Activated naive CD4-positive, alpha-beta T cell treated with anti-CD3 and anti-CD28 coated beads, Interleukin-2, amount 50 U/mL, for 24 hours (primary cell): ENCODE measurements at regions not wholly inside any gene's neighbourhood (a gene's known extent, or its start where the extent isn't known, plus 50 kb on each side); places are given as distances from the start of the nearest gene placed in this dataset.
"Not testable (repeated sequence)": the region's sequence is repeated elsewhere in the genome, so short reads cannot be mapped to it uniquely, and the experiment has no call there.

ENCODE experiments used
- H3K27ac Mint-ChIP-seq: one replicate; pipeline ENCODE4 v1.8.0; 2021; ENCODE audit warnings: mild to moderate bottlenecking, mixed read lengths
- H3K27me3 Mint-ChIP-seq: one replicate; pipeline ENCODE4 v1.8.0; 2021; ENCODE audit warnings: mixed read lengths
- H3K36me3 Mint-ChIP-seq: one replicate; pipeline ENCODE4 v1.8.0; 2021; ENCODE audit warnings: mixed read lengths
- H3K4me1 Mint-ChIP-seq: one replicate; pipeline ENCODE4 v1.8.0; 2021; ENCODE audit warnings: mixed read lengths
- H3K4me3 Mint-ChIP-seq: one replicate; pipeline ENCODE4 v1.8.0; 2021; ENCODE audit warnings: mild to moderate bottlenecking, mixed read lengths
- H3K9me3 Mint-ChIP-seq: one replicate; pipeline ENCODE4 v1.8.0; 2021; ENCODE audit warnings: mixed read lengths

DNA sequence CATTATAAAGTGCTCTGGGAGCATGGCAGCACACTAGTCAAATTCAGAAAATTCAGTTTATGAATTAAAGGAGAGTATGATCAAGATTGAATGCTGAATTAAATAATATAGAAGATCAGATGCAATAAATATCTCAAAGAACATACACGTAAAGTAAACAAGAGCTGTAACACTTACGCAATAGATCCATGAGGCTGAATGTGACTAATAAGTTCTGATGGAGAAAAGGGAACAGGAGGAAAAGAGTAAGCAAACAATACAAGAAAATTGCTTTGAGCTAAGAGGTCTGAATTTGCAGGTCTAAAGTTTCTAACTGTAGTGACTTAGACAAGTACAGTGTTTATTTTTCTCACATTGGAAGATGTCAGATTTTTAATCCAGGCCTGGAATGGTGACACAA is 646.7 kb upstream of the ZNF804A start:
- no peaks in the 10 kb centered on the region for H3K4me1 Mint-ChIP-seq
- H3K9me3 Mint-ChIP-seq, result peaks cover 16% of the 10 kb centered on the region
- no peak overlapping the region for H3K4me3 Mint-ChIP-seq
- no peak overlapping the region for H3K27ac Mint-ChIP-seq
- no peaks in the 10 kb centered on the region for H3K27me3 Mint-ChIP-seq
- no peaks in the 10 kb centered on the region for H3K36me3 Mint-ChIP-seq

DNA sequence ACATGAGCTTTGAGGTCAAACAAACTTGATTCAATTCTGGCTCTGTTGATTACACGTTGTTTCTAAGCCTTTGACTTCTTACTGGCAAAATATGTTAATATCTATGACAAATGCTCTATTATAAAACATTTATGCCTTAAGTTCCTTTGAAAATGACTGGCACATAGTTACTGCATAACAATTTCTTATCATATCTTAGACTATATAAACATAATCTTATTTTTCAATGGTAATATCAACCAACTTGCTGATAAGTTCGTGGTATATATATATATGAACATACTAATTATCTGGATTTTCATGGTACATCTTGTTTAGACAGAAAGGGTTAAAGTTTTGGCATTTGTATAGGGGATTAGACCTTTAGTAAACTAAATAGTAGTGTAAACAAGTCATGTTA is 645.6 kb upstream of the ZNF804A start:
- Mint-ChIP-seq H3K27me3 (no peaks in the 10 kb centered on the region), H3K27ac (no peak overlapping the region), H3K9me3 (peaks cover 16% of the 10 kb centered on the region), H3K36me3 (no peaks in the 10 kb centered on the region), H3K4me3 (no peak overlapping the region), H3K4me1 (no peaks in the 10 kb centered on the region)

DNA sequence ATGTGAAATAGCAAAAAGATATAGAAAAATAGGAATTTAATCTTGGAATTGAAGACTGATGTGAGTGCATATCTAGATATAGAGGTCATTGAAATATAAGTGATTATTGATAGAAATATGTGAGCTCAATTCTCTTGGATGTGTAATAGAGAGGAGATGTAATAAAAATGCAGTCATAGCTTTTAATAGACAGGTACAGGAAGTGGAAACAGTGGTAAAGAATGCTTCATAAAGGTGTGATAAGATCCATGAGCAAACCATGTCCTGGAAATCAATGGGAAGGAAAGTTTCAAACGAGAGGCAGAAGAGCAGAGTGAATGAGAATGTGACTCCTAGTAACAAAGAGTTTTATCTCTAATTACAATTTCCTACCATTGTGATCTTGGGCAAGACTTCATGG is 634.7 kb upstream of the ZNF804A start:
- Mint-ChIP-seq H3K4me1 (no peaks in the 10 kb centered on the region), H3K9me3 (no peaks in the 10 kb centered on the region), H3K27ac (no peak overlapping the region), H3K27me3 (no peaks in the 10 kb centered on the region), H3K36me3 (no peaks in the 10 kb centered on the region), H3K4me3 (no peak overlapping the region)

DNA sequence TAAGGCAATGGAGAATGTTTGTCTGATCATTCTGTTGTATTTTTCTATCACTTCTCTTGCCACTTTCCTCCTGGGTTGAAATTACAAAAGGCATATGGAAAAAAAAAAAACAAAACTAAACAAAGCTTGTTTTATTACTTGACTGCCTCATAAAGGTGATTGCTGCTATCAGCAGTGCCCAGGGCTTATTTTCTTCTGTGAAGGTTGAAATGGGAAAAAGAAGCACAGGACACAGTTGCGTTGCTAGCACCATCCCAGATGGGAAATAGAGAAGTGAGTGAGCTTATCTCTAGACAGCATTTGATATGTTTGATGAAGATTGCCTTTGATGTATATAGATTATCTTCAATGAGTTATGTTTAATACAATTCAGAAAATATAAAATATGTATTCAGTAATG is 633.8 kb upstream of the ZNF804A start:
- H3K27ac Mint-ChIP-seq, result no peak overlapping the region
- no peaks in the 10 kb centered on the region for H3K36me3 Mint-ChIP-seq
- no peaks in the 10 kb centered on the region for H3K27me3 Mint-ChIP-seq
- no peak overlapping the region for H3K4me3 Mint-ChIP-seq
- no peaks in the 10 kb centered on the region for H3K9me3 Mint-ChIP-seq
- H3K4me1 Mint-ChIP-seq, result no peaks in the 10 kb centered on the region

DNA sequence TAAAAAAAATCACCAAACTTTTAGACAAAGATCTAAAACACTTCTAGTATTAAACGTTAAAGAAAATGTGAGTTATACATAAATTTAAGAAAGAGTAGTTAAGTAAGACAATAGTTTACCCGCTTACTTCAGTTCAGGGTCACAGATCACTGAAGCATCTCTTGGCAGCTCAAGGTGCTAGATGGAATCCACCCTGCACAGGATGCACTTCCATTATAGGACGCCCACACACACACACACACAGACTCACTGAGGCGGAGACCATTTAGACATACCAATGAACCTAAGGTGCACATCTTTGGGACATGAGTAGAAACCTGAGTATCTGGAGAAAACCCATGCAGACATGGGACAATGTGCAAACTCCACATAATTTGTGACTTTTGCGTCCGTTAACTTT is 630.6 kb upstream of the ZNF804A start:
- Mint-ChIP-seq H3K9me3 (no peaks in the 10 kb centered on the region), H3K36me3 (no peaks in the 10 kb centered on the region), H3K4me3 (no peak overlapping the region), H3K4me1 (no peaks in the 10 kb centered on the region), H3K27ac (no peak overlapping the region), H3K27me3 (no peaks in the 10 kb centered on the region)

DNA sequence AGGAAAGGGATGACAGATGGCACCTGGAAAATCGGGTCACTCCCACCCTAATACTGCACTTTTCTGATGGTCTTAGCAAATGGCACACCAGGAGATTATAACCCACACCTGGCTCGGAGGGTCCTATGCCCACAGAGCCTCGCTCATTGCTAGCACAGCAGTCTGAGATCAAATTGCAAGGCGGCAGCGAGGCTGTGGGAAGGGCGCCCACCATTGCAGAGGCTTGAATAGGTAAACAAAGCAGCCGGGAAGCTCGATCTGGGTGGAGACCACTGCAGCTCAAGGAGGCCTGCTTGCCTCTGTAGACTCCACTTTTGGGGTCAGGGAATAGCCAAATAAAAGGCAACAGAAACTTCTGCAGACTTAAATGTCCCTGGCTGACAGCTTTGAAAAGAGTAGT is 622.7 kb upstream of the ZNF804A start:
- not testable (repeated sequence) for H3K4me3 Mint-ChIP-seq, H3K4me1 Mint-ChIP-seq, H3K27me3 Mint-ChIP-seq, H3K27ac Mint-ChIP-seq, H3K36me3 Mint-ChIP-seq, H3K9me3 Mint-ChIP-seq

DNA sequence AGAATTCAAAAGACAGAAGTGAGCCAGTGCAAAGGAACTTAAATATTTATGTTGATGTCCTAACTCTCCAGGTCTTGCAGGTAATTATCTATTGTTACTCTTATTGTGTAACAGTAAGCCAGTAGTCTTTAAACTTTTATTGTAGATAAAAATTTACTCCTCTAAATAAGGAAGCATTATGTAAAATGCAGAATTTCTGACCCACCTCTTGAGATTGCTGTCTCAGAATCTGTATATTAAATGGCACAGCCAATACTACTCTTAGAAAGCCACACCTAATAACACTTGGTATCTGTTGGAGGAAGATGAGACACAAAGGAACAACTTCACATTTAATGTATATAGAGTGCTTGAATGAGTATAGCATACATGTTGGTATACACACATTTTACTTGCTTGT is 613.5 kb upstream of the ZNF804A start:
- H3K4me3 Mint-ChIP-seq, result no peak overlapping the region
- no peaks in the 10 kb centered on the region for H3K4me1 Mint-ChIP-seq
- H3K9me3 Mint-ChIP-seq, result peaks cover 13% of the 10 kb centered on the region
- no peaks in the 10 kb centered on the region for H3K36me3 Mint-ChIP-seq
- no peak overlapping the region for H3K27ac Mint-ChIP-seq
- H3K27me3 Mint-ChIP-seq, result no peaks in the 10 kb centered on the region

DNA sequence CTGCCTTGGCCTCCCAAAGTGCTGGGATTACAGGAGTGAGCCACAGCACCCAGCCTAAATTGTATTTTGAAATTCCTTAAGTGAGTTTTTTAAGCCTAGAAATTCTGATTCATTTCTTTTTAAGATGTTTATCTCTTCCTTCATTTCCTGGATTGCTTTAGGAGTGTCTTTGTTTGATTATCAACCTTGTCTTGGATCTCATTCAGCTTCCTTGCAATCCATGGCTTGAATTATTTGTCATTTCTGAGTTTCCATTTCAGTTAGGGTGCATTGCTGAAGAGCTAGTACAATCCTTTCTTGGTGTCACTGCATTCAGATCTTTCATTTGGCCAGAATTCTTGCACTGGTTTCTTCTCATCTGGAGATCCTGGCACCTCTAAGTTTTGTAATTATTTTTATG is 606.4 kb upstream of the ZNF804A start:
- Mint-ChIP-seq H3K9me3 (peaks cover 18% of the 10 kb centered on the region), H3K27me3 (no peaks in the 10 kb centered on the region), H3K36me3 (no peaks in the 10 kb centered on the region), H3K4me3 (no peak overlapping the region), H3K27ac (no peak overlapping the region), H3K4me1 (no peaks in the 10 kb centered on the region)

DNA sequence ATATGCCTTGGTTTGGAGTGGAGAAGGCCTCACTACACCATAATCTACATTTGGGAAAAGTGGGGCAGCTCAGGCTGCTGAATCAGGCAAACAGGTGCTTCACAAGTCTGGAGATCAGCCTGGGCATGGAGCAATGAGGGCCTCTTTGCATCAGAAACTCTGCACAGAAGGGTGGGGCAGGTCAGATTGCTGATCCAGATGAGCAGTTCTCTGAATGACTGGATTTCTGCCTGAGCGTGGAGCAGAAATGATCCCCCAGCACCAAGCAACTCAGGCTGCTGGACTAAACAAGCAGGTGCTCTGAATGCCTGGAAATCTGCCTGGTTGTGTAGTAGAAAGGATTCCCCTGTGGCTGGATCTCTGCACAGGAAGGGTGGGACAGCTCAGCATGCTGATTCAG is 605.3 kb upstream of the ZNF804A start:
- Mint-ChIP-seq H3K4me3 (no peak overlapping the region), H3K27ac (no peak overlapping the region), H3K27me3 (no peaks in the 10 kb centered on the region), H3K9me3 (peaks cover 17% of the 10 kb centered on the region), H3K36me3 (no peaks in the 10 kb centered on the region), H3K4me1 (no peaks in the 10 kb centered on the region)

DNA sequence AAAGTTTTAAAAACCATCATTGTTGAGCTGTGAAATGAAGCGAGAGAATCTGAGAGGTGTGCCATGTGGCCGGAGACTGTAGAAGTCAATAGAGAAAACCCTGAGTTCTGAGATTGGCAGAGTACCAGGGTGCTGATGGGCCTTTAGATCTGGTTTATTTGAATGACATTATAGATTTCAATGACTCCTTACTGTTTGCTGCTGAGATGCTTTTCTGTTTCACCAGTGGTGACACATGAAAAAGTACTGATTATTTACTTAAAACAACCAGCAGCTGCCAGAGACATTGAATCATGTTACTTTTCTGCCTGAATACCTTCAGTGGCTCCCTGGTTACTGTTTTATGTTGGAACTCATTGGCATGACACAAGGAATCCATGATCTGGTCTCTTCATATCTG is 602.7 kb upstream of the ZNF804A start:
- no peak overlapping the region for H3K4me3 Mint-ChIP-seq
- H3K36me3 Mint-ChIP-seq, result no peaks in the 10 kb centered on the region
- no peaks in the 10 kb centered on the region for H3K4me1 Mint-ChIP-seq
- H3K27me3 Mint-ChIP-seq, result no peaks in the 10 kb centered on the region
- no peak overlapping the region for H3K27ac Mint-ChIP-seq
- peaks cover 5% of the 10 kb centered on the region for H3K9me3 Mint-ChIP-seq

DNA sequence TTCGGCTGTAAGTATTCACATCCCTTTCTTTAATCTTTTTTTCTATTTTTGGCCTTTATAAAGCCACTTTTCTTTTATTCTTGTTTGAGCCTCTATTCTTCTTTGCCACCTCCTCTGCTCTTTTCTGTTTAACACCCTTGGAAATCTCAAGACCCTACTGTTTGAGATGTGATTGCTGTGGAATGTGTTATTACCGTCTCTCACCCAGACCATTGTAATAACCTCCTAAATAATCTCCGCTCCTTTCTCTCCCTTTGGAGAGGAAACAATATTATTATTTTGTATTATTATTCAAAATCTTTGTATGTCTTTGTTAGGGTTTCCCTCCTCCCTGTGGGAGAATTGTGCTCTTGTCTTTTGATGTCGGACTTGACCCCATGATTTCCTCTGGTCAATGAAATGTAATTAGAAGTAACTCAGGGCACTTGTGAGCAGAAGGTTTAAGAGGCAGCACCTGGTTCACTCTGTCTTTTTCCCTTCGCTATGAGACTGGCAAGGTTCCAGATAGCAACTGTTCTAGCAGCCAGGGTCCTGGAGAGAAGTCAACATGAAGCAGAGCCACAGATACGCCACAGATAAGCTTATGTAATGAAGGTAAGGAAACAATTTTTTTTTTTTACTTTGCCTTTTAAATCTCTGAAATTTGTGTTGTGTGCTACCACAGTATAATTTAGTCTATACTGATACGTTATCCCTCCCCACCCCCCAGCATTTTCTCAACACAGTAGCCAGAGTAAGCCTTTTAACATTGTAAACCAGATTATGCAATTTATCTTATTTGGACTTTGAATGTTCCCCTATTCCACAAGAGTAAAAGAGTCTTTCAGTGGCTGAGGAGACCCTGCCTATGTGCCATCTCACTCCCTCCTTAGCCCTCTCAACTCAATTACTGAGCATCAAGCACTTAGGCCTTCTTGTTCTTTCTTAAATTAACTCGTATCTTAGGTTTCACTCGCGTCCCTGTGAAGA is 601.2 kb upstream of the ZNF804A start:
- H3K4me3 Mint-ChIP-seq, result no peak overlapping the region
- peaks cover 2% of the 10 kb centered on the region for H3K9me3 Mint-ChIP-seq
- H3K27me3 Mint-ChIP-seq, result no peaks in the 10 kb centered on the region
- H3K27ac Mint-ChIP-seq, result no peak overlapping the region
- H3K4me1 Mint-ChIP-seq, result no peaks in the 10 kb centered on the region
- H3K36me3 Mint-ChIP-seq, result no peaks in the 10 kb centered on the region

DNA sequence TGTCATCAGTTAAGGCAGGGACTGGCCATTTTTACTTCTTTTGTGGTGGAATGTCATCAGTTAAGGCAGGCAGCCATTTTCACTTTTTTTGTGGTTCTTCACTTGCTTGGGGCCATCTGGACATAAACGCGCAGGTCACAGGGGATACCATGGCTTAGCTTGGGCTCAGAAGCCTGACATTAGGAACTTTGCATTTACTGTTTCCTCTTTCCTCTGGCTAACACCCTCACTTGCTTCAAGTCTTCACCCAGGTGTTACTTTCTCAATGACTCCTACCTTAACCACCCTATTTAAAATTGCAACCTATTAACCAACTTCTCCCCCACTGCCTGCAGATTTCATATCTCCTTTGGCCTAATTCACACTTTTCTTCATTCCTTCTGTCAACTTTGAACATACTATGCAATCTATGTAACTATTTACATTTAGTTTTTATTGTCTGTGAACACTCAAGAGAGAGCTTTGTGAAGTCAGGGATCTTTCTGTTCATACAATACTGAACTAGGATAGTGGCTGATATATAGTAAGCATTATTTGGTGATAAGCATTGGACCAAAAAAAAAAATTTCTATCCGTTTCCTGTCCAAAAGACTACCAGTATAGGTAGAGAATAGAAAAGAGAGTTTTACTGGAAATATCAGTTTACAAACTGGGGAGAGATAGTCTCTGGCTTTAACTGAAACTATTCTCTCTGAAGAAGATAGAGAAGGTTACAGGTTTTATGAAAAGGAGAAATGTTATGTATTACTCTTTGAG is 600.1 kb upstream of the ZNF804A start:
- no peaks in the 10 kb centered on the region for H3K27me3 Mint-ChIP-seq
- no peak overlapping the region for H3K4me3 Mint-ChIP-seq
- H3K36me3 Mint-ChIP-seq, result no peaks in the 10 kb centered on the region
- no peaks in the 10 kb centered on the region for H3K4me1 Mint-ChIP-seq
- H3K9me3 Mint-ChIP-seq, result no peaks in the 10 kb centered on the region
- no peak overlapping the region for H3K27ac Mint-ChIP-seq

DNA sequence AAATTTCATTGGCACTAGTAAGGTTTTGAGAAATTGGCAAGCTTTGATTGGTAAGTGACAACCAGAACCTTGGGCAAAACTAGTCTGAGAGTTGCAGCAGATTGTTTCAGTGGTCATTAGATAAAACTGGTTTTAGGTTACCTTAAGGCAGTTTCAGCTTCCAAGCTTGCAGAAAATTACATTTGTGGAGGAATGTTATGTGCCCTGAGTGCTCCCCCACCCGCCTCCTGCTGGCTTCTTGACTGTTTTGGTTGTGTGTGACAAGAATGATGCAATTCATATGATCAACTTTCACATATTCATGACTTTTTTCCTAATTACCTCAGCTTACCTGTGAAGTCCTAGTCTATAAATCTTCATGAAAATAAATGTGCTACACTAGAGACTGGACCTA is 599.5 kb upstream of the ZNF804A start:
- Mint-ChIP-seq H3K4me1 (no peaks in the 10 kb centered on the region), H3K27ac (no peak overlapping the region)

DNA sequence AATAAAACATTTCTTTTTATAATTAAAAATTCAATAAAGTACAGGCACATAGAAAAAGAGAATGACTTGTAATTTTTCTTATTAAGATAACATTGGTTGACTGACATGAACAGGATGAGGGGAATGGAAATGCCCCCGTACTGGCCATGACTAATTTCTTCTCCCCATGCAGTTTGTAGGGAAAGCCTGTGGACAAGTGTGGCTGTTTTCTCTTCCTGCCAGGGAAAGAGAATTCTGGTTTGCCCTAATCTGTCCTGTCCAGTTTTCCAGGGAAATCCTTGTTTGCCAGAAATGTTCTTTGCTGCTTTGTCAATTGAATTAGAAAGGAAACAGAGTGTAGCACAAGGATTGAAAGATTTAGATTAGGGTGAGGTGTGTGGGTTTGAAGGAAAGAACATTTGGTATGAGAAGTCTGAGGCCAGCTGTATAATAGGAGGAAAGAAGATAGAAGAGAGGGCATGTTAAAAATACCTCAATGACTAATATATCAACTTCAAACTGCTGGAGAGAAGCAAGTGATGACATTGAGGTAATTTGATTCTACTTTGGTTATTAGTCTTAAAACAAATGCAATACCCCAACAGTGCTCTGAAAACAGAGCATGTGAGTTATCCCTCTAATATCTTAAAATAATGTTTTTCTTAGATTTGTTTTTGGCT is 593.9 kb upstream of the ZNF804A start:
- no peak overlapping the region for H3K4me3 Mint-ChIP-seq
- H3K27ac Mint-ChIP-seq, result no peak overlapping the region
- no peaks in the 10 kb centered on the region for H3K4me1 Mint-ChIP-seq
- H3K9me3 Mint-ChIP-seq, result no peaks in the 10 kb centered on the region
- H3K27me3 Mint-ChIP-seq, result no peaks in the 10 kb centered on the region
- no peaks in the 10 kb centered on the region for H3K36me3 Mint-ChIP-seq

More for the DNA sequence above, 599.5 kb upstream of the ZNF804A start:
- no peaks in the 10 kb centered on the region for H3K36me3 Mint-ChIP-seq
- no peaks in the 10 kb centered on the region for H3K9me3 Mint-ChIP-seq
- no peaks in the 10 kb centered on the region for H3K27me3 Mint-ChIP-seq
- no peak overlapping the region for H3K4me3 Mint-ChIP-seq

DNA sequence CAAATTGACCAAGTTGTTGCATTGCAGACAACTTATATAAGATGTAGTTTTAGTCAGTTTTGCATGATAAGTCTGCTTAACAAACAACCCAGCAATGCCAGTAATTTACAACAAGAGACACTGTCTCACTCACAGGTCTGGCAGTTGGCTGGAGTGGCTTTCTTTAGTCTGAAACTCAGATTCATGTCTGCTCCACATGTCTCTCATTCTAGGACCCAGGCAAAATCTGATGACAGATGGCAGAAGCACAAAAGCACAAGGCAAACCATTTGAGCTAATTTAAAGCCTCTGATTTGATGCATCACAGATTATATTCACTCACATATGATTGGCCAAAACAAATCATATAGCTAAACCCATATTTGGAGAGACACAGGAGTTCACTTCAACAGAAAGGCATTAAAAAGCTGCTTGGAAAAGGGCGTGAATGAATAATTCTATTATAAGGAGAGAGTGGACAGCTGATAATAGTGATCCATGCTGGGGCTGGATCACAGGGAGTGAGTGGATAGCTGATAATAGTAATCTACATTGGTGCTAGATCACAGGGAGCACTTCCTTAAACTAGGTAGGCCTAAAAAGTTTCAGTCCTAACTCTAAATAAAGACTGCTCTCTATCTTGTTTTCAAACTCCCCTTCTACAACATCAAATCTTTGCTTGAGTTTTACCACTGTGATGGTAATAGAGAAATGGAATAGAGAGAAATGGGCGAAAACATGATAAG is 593.2 kb upstream of the ZNF804A start:
- Mint-ChIP-seq H3K9me3 (no peaks in the 10 kb centered on the region), H3K4me1 (no peaks in the 10 kb centered on the region), H3K4me3 (no peak overlapping the region), H3K36me3 (no peaks in the 10 kb centered on the region), H3K27ac (no peak overlapping the region), H3K27me3 (no peaks in the 10 kb centered on the region)
